NT2/D1 (cell line): ENCODE measurements at regions not wholly inside any gene's neighbourhood (a gene's known extent, or its start where the extent isn't known, plus 50 kb on each side); places are given as distances from the start of the nearest gene placed in this dataset.

Experiments used
- DNase-seq: peaks from one replicate; pipeline ENCODE4 v3.0.0-alpha.2; 2011; ENCODE audit warnings: low read depth, low spot score
- H3K27me3 ChIP-seq: 2 replicates; pipeline ENCODE4 v1.6.0; 2011; ENCODE audit warnings: mild to moderate bottlenecking; ENCODE audit not compliant: insufficient read length, insufficient read depth
- H3K36me3 ChIP-seq: 2 replicates; pipeline ENCODE4 v1.6.1; 2011; ENCODE audit warnings: mild to moderate bottlenecking, low read length, mixed read lengths; ENCODE audit not compliant: insufficient read depth, insufficient read length
- H3K4me1 ChIP-seq: 2 replicates; pipeline ENCODE4 v1.5.1; 2011; ENCODE audit not compliant: insufficient read depth, insufficient read length
- H3K4me3 ChIP-seq: 2 replicates; pipeline ENCODE4 v1.5.1; 2011; ENCODE audit warnings: low read depth; ENCODE audit not compliant: insufficient read length
- H3K9ac ChIP-seq: 2 replicates; pipeline ENCODE4 v1.6.0; 2011; ENCODE audit warnings: low read depth; ENCODE audit not compliant: insufficient read length
- H3K9me3 ChIP-seq: 2 replicates; pipeline ENCODE4 v1.5.1; 2011; ENCODE audit warnings: mild to moderate bottlenecking, low read length; ENCODE audit not compliant: insufficient read depth
- SUZ12 ChIP-seq: IDR thresholded peaks from 2 replicates; pipeline ENCODE4 v1.6.1; 2011; ENCODE audit not compliant: insufficient read length, insufficient read depth; ENCODE audit errors: extremely low read depth
- YY1 ChIP-seq: IDR thresholded peaks from 2 replicates; pipeline ENCODE4 v1.6.1; 2011; ENCODE audit not compliant: insufficient read length, insufficient read depth
- ZNF274 ChIP-seq: IDR thresholded peaks from 2 replicates; pipeline ENCODE4 v1.6.1; 2011; ENCODE audit warnings: mild to moderate bottlenecking, low read depth, low read length

- DNase-seq = no peak
- no peaks in the 10 kb centered on the region for H3K4me1 ChIP-seq
- no peak overlapping the region for H3K9ac ChIP-seq
- H3K4me3 ChIP-seq = no peak overlapping the region
- no peaks in the 10 kb centered on the region for H3K36me3 ChIP-seq
- TF ChIP-seq ZNF274 = no peak
- no peak for TF ChIP-seq YY1
- TF ChIP-seq SUZ12 = no peak
- H3K27me3 ChIP-seq = no peaks in the 10 kb centered on the region
- H3K9me3 ChIP-seq = no peaks in the 10 kb centered on the region
Observed at GRCh38 chr11:103530257-103530656, 421.0 kb downstream of the DYNC2H1 start.

GRCh38 chr11:103532133-103532788 is 423.0 kb downstream of the DYNC2H1 start:
- H3K9me3 ChIP-seq = no peaks in the 10 kb centered on the region
- H3K9ac ChIP-seq = no peak overlapping the region
- H3K4me1 ChIP-seq = no peaks in the 10 kb centered on the region
- H3K27me3 ChIP-seq = no peaks in the 10 kb centered on the region
- no peak for DNase-seq
- no peaks in the 10 kb centered on the region for H3K36me3 ChIP-seq
- no peak overlapping the region for H3K4me3 ChIP-seq
- TF ChIP-seq ZNF274 = no peak
- TF ChIP-seq SUZ12 = no peak
- TF ChIP-seq YY1 = no peak

GRCh38 chr11:103534191-103534590 is 425.0 kb downstream of the DYNC2H1 start:
- no peaks in the 10 kb centered on the region for H3K4me1 ChIP-seq
- H3K9ac ChIP-seq = no peak overlapping the region
- DNase-seq = no peak
- TF ChIP-seq YY1 = no peak
- no peak for TF ChIP-seq ZNF274
- no peak for TF ChIP-seq SUZ12
- no peaks in the 10 kb centered on the region for H3K9me3 ChIP-seq
- no peaks in the 10 kb centered on the region for H3K36me3 ChIP-seq
- no peak overlapping the region for H3K4me3 ChIP-seq
- no peaks in the 10 kb centered on the region for H3K27me3 ChIP-seq

DNA sequence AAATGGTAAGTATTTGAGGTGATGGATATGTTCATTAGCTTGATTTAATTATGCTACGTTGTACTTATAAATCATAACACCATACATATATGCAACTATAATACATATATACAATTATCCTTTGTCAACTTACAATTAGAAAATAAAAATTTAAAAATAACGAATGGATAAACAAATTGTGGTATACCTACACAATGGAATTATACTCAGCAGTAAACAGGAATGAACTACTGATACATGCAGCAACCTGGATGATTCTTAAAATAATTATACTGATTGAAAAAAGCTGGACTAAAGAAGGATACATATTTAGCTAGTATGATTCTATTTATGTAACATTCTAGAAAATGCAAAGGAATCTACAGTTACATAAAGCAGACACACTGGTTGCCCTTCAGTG is 425.7 kb downstream of the DYNC2H1 start:
- Histone ChIP-seq H3K36me3 (no peaks in the 10 kb centered on the region), H3K9me3 (no peaks in the 10 kb centered on the region), H3K4me3 (no peak overlapping the region), H3K4me1 (no peaks in the 10 kb centered on the region), H3K9ac (no peak overlapping the region), H3K27me3 (no peaks in the 10 kb centered on the region)
- TF ChIP-seq ZNF274 = no peak
- TF ChIP-seq SUZ12 = no peak
- no peak for TF ChIP-seq YY1
- no peak for DNase-seq

- no peak overlapping the region for H3K4me3 ChIP-seq
- no peak for DNase-seq
Observed at GRCh38 chr11:103536335-103536722, 427.1 kb downstream of the DYNC2H1 start.

GRCh38 chr11:103537904-103538502 is 428.8 kb downstream of the DYNC2H1 start:
- DNase-seq = peak; percentile 8
- no peak overlapping the region for H3K4me3 ChIP-seq

More at GRCh38 chr11:103536335-103536722, 427.1 kb downstream of the DYNC2H1 start:
- peaks cover 7% of the 10 kb centered on the region; the same call in 1 of the 2 replicates for H3K9me3 ChIP-seq
- no peak overlapping the region for H3K9ac ChIP-seq
- H3K4me1 ChIP-seq = no peaks in the 10 kb centered on the region
- no peak for TF ChIP-seq YY1
- no peak for TF ChIP-seq SUZ12
- no peak for TF ChIP-seq ZNF274
- no peaks in the 10 kb centered on the region for H3K36me3 ChIP-seq
- H3K27me3 ChIP-seq = no peaks in the 10 kb centered on the region

GRCh38 chr11:103539166-103539565 is 429.9 kb downstream of the DYNC2H1 start:
- peaks cover 9% of the 10 kb centered on the region; the same call in 1 of the 2 replicates for H3K9me3 ChIP-seq
- no peak overlapping the region for H3K9ac ChIP-seq
- TF ChIP-seq SUZ12 = no peak
- no peak for TF ChIP-seq ZNF274
- no peak for TF ChIP-seq YY1
- no peak overlapping the region for H3K4me3 ChIP-seq
- H3K27me3 ChIP-seq = no peaks in the 10 kb centered on the region
- no peaks in the 10 kb centered on the region for H3K4me1 ChIP-seq
- H3K36me3 ChIP-seq = no peaks in the 10 kb centered on the region
- DNase-seq = no peak

More at GRCh38 chr11:103537904-103538502, 428.8 kb downstream of the DYNC2H1 start:
- no peak for TF ChIP-seq ZNF274
- no peak for TF ChIP-seq YY1
- TF ChIP-seq SUZ12 = no peak
- no peaks in the 10 kb centered on the region for H3K4me1 ChIP-seq
- H3K9ac ChIP-seq = no peak overlapping the region
- peaks cover 9% of the 10 kb centered on the region; the same call in 1 of the 2 replicates for H3K9me3 ChIP-seq
- H3K36me3 ChIP-seq = no peaks in the 10 kb centered on the region
- H3K27me3 ChIP-seq = no peaks in the 10 kb centered on the region
